SHP77 (cell line): ENCODE measurements at regions not wholly inside any gene's neighbourhood (a gene's known extent, or its start where the extent isn't known, plus 50 kb on each side); places are given as distances from the start of the nearest gene placed in this dataset.
"Not testable (repeated sequence)": the region's sequence is repeated elsewhere in the genome, so short reads cannot be mapped to it uniquely, and the experiment has no call there.

Experiments
- DNase-seq, 2 experiments: peaks; one replicate each; lab custom pipeline; 2025; lab: John Stamatoyannopoulos, UW

DNA sequence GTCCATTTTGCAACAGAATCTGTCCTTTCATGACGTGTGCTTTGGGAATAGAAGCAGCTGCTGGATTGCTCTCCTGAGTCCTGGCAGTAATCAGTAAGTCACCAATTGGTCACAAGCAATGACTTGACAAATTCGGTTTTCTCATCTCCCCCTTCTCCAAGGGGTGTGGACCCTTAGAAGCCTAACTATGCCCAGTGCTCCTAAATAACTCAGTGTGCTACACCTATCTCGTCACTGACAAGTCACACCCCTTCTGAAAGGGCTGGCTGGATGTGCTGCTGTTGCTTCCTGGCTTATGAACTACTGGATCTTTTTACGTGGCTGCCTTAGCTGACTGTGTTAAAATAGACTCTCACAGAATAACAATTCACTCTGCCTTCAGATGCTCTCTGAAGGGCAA lies 1351.5 kb downstream of the ZPLD1 start:
- peak; percentile 16 to 71 for DNase-seq

DNA sequence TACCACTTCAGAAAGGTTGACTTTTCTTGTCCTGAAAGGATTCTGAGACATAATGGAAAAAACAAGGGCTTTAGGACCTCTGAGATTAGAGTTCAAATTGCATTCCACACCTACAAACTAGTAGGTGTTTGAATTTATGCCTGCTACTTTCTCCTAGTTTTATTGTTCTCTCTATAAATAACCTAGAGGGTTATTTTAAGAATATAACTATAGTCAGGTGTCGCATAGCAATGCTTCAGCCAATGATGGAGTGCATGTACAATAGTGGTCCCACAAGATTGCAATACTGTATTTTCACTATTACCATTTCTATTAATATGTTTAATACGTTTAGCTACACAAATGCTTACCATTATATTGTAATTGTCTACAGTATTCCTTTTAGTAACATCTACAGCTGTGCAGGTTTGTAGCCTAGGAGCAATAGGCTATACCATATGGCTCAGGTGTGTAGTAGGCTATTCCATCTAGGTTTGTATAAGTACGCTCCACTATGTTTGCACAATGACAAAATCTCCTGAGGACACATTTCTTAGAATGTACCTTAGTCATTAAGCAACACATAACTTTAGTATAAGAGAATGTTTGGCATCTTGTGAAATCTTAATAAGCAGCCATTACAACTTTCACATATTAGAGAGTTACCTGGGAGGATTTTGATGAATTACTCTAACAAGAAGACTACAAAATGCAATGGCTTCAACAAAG lies 1352.5 kb downstream of the ZPLD1 start:
- no peak for DNase-seq

DNA sequence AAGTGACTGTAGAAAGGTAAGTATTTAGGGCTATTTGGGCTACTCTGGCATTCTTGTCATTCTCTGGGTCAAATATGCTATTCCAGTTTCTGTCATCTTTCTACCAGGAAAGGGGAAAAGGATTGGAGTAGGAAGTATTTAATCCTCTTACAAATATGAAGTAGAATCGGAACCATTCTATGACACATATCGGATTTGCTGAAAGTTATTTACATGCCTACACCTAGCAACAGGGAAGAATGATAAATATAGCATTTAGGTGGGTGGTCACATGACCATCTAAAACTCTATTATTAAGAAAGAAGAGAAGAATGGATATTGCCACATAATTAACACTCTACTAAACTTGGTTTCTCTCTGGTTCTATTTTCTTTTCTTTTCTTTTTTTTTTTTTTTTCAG lies 1353.1 kb downstream of the ZPLD1 start:
- DNase-seq = no peak

DNA sequence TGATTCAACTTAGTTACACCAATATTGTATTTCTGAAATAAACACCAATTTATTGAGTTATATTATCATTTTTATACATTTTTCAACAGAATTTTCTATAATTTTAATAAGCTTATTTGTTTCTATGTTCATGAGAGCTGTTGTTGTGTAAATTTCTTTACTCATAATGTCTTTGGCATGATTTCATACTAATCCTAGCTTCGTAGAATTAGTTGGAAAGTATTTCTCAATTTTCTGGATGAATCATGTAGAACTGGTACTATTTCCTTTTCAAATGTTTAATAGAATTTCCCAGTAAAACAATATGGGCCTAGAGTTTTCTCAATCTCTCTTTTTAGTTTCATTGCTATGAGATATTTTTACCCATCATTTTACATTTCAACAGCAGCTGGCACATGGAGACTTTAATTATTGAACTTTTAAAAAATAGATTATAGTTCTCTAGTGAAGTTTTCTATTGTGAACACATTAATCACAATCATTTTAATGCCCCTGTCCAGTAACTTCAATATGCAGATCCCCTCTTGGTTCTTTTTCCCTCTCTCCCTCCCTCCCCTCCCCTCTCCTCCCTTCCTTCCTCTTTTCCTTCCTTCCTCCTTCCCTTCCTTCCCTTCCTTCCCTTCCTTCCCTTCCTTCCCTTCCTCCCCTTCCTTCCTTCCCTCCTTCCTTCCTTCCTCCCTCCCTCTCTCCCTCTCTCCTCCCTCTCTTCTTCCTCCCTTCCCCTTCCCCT lies 1357.1 kb downstream of the ZPLD1 start:
- no peak for DNase-seq

DNA sequence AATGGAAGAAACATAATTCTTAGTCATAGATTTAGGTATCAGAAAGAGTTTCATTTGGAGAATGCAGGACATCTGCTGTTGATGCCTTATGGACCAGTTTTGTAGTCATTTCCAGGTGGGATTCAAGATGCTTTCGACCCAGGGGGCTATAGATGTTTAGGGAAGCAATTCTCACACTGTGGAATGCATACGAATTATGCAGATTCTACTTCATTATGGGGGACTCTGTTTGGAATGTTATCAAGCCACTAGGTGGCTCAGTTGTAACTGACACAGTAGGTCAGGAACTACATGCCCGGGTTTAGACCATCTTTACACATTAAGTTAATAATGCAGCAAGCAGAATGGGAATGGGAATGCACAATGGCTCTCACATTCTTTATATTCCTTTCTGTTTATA lies 1359.8 kb downstream of the ZPLD1 start:
- DNase-seq = peak; percentile 2 to 5

DNA sequence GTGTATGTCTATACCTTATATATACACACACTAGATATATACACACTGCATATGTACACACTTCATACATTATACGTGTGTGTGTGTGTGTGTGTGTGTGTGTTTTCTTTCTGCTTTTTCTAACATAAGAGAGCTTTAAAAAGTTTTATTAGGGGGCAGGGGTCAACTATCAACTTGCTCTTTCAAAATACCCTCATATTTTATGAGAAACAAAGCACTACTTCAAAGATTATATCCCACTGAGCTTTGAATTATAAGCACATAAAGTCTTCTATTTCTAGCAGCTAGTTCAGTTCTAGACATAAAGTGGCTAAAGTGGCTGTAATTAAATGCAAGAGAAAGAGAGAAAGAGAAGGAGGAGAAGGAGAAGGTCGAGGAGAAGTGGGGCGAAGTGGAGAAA lies 1361.3 kb downstream of the ZPLD1 start:
- no peak for DNase-seq

DNA sequence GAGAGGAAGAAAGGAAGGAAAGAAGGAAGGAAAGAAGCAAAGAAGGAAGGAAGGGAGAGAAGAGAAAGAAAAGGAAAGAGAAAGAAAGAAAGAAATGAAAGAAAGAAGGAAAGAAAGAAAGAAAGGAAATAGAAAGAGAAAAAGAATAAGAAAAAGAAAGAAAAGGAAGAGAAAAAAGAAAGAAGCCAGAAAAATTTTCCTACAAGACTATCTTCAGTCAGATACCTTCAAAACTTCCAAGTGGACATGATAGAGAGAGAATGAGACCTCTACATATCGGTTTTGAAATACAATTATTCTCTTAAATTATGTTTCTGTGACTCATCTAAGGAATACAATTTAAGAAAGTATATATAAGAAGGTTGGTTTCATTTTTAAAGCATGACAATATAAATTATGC lies 1369.0 kb downstream of the ZPLD1 start:
- DNase-seq = no peak

DNA sequence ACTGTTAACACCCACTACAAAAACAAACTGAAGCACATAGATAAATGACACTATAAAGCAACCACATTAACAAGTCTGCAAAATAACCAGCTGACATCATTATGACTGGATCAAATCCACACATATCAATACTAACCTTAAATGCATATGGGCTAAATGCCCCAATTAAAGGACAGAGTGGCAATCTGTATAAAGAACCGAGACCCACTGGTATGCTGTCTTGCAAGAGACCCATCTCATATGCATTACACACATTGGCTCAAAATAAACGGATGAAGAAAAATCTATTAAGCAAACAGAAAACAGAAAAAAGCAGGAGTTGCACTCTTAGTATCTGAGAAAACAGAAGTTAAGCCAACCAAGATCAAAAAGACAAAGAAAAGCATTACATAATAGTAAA lies 1375.4 kb downstream of the ZPLD1 start:
- DNase-seq = no peak

DNA sequence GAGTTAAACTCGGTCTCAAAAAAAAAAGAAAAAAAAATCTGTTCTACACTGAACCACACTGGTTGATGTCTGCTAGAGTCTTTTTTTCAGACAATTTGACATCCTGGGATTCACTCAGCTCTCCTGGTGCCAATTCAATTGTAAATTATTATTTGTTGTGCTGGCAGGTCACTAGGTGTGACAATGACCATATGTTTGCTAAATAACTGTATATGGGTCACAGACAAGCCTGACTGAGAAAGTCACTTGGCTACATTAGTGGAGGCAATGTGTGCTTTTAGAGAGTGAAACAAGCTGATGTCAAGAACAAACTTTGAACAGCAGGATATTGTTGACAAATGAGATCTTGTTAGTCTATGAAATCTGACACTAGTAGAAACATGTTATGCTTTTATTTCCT lies 1379.1 kb downstream of the ZPLD1 start:
- no peak for DNase-seq

DNA sequence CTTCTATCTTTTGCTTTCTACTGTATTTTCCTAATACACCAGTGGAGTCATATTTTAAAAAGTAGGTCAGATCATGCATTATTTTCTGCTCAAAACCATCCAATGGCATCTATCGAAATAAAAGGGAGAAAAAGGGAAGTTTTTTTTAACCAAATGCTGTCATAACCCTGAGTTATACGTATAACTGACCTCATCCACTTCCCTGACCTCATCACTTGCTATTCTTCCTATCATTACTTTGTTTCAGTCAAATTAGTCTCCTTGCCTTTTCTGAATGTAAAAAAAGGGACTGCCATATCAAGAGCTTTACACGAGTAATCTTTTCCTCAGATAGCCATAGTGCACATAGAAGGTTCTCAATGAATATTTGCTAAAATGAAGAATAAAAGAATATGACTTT lies 1383.6 kb downstream of the ZPLD1 start:
- no peak for DNase-seq

DNA sequence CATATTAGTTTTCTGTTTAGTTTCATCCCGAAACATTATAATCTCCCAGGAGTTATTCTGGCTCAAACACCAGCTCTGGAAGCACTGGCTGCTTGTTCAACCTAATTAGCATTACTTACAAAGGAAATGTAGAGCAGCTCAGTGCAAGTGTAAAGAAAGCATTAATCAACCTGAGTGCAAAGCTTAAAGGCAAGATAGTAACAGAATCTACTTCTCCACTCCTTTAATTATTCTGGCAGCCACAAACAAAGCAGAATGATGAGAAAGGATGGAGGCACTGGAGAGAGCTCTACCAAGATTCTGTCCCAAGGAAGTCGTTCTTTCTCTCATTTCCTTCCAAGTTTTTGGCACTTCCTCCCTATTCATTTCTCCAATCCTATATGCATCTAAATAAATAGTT lies 1384.0 kb downstream of the ZPLD1 start:
- DNase-seq = no peak

DNA sequence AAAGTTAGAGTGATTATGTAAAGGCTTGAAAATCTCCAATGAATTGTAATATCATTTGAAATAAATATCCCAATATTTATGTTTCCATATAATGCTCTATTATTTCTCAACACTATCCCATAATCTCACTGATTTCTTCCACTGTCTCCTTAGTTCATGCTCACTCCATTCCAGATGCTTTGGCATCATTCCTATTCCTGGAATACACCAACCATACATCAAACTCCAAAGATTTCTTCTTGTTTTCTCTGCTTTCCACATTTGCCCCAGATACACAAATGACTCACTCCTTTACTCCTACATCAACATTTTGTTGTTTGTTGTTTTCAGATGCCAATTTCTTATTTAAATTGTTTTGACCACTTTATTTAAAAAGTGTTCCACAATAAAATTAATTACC lies 1390.8 kb downstream of the ZPLD1 start:
- DNase-seq = no peak

DNA sequence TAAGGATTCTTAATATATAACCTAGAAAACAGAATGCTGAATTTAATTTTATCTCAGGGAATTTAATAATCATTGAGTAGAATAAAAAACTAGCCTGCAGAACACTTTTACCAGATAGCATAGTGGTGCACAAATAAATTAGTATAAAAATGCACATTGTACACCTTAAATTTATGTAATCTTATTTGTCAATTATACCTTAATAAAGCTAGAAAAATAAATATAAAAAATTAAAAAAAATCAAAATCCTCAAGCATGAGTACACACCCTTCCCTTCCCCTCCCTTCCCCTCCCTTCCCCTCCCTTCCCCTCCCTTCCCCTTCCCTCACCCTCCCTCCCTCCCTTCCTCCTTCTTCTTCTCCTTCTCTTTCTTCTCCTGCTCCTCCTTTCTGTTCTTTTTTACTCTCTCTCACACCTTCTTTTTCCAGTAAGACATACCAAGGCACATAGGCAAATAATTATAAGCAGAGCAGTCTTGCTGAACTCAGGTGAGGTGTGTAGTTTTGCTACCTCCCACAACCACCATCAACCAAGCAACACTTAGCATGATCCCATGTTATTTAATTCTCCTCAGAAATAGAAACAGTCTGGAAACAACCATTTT lies 1395.0 kb downstream of the ZPLD1 start:
- DNase-seq = no peak

DNA sequence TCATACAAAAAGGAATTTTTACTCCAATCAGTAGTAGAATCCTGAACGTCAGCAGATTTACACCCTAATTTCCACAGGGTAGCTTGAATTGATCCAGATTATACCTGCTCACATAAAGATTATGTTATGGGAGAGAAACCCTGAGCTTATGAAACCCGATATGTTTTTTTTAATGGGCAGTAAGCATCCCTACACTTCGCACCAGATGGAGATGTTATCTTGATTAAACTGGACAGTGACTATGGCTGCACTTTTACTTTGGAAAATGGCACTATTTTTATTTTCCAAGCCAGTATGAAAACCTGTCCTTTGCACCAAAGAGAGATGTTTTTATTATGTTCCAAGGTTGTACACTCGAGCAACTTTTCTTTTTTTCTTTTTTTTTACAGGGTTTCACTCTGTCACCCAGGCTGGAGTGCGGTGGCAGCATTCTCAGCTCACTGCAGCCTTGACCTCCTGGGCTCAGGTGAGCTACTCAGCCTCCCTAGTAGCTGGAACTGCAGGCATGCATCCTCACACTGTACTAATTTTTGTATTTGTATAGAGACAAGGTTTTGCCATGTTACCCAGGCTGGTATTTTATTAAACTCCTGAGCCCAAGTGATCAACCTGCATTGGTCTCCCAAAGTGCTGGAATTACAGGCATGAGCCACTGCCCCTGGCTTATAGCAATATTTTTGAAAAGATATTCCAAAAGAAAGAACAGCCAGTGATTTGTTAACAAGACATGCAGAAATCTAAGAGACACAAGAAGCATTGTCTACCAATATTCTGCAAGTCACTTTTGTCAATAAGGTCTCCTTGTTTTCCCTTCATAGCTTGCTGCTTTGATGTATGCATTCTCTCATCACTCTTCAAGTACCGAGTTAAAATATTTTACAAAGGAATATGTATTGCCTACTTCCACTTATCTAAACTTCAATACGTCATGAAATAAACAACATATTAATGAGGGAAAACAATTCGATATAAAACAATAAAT lies 1412.6 kb downstream of the ZPLD1 start:
- no peak for DNase-seq

DNA sequence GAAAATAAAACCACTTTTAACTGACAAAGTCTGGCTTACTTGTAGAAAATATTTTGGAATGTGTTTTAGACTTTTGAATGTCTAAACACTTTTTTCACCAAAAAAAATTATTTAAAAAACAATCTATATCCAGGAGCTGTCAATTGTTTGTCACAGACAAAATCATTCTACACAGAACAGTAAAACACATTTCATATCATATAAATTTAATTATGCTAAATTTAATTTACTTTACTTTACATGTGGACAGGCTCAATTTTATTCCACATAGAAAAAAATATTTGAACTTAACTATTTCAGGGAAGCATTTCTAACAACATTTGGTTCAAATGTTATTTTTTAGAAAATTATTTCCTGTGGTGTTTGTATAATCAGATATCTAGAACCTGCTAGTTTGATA lies 1417.0 kb downstream of the ZPLD1 start:
- no peak for DNase-seq

DNA sequence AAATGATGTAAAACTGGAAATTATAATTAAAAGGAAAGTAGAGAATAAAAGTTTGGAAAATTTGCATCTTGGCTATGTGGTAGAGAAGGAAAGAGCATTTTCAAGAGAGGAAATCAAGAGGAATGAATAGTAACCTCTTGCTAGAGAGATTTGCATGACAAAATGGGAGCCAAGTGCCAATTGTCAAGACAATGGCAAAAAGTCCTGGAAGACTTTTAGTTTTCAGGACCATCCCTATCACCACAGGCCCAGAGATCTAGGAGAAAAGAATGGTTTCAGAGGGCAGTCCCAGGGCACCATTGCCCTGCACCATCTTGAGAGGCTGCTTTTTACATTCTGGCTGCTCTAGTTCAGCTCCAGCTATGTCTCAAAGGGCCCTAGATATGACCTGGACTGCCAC lies 1427.6 kb downstream of the ZPLD1 start:
- DNase-seq = no peak

DNA sequence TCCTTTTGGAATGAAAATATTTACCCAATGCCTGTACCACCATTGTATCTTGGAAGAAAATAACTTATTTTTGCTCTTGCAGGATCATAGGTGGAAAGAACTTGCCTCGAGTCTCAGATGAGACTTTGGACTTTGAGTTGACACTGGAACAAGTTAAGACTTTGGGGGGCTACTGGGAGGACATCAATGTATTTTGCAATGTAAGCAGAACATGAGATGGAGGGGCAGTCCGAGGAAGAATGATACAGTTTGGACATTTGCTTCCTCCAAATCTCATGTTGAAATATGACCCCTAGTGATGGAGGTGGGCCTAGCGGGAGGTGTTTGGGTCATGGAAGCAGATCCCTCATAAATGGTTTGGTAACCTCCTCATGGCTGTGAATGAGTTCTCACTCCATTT lies 1428.6 kb downstream of the ZPLD1 start:
- DNase-seq = no peak

DNA sequence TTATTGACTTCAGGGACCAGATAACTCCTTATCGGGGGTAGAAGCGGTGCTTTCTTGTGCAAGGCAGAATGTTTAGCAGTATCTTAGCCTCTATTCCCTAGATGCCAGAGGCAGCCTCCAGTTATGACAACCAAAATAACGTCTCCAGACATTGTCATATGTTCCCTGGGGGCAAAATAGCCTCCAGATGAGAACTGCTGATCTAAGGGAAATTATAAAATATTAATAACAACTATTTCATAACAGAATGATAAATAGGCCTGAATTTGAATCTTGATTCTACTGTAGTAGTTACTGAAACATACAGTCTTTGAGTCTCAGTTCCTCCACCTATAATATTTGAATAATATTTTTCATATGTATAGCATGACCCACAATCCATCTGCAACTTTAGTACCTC lies 1431.3 kb downstream of the ZPLD1 start:
- no peak for DNase-seq

DNA sequence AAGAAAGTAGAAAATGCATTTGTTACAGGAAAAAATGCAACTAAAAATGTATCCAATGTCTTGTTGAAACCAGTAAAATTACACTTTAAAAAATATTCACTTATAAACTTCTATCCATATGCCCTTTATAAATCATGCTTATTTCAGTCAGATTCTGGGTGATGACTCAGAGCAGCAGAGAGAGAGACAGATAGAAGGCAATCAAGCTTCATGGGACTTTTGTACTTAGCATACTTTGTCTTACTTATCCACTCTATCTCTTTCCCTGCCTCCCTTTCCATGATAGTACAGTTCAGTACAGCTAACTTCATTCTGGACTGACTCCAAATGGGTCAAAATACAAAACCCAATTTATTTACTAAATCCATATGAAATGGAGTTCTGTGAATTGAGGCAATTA lies 1438.2 kb downstream of the ZPLD1 start:
- DNase-seq = no peak

DNA sequence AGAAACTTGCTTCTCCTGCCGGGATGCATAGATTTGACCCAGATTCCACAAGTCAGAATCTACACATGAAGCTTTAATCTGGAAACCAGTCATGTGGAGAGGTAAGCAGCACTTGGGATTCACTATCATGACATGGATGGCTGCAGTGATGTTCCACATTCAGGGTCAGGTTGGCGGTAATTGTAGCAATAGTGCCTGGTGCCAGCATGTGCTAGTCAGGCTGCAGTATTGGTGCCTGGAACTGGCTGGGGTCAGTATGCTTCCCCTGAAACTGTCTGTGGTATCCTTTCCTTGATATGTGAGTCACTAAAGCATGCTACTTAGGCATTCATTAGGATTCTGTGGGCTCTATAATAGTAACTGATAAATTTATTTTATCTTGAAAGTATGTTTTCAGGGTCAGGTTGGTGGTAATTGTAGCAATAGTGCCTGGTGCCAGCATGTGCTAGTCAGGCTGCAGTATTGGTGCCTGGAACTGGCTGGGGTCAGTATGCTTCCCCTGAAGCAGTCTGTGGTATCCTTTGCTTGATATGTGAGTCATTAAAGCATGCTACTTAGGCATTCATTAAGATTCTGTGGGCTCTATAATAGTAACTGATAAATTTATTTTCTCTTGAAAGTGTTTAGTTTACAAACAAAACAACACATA lies 1439.2 kb downstream of the ZPLD1 start:
- DNase-seq = no peak

DNA sequence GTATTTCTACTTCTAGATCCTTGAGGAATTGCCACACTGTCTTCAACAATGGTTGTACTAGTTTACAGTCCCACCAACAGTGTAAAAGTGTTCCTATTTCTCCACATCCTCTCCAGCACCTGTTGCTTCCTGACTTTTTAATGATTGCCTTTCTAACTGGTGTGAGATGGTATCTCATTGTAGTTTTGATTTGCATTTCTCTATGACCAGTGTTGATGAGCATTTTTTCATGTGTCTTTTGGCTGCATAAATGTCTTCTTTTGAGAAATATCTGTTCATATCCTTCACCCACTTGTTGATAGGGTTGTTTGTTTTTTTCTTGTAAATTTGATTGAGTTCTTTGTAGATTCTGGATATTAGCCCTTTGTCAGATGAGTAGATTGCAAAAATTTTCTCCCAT lies 1447.0 kb downstream of the ZPLD1 start:
- not testable (repeated sequence) for DNase-seq

DNA sequence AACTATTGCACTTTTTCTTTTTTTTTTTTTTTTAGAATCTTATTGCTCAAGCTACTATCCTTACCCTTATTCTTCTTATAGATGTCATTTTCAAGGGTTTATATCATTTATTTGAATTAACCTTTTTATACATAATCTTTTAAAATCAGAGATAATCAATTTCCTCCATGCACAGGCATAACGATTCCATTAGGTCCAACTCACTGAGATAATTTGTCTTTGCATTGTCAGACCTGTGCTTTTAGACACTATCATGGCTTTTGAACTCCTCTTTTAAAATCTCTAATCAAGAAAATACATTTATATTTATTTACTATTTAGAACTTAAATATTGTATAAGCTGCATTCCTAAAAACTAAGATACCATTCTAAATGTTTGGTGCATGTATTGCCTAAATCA lies 1454.9 kb downstream of the ZPLD1 start:
- DNase-seq = no peak
